GM13977 (cell line): ENCODE measurements at regions not wholly inside any gene's neighbourhood (a gene's known extent, or its start where the extent isn't known, plus 50 kb on each side); places are given as distances from the start of the nearest gene placed in this dataset.

Experiments
- DNase-seq: peaks from one replicate; pipeline ENCODE4 v3.0.0; 2012; ENCODE audit warnings: low spot score
- CTCF ChIP-seq: IDR thresholded peaks from 2 replicates; pipeline ENCODE4 v1.5.1; 2012; ENCODE audit warnings: mild to moderate bottlenecking, control low read depth; ENCODE audit not compliant: insufficient read depth; ENCODE audit errors: extremely low read depth, missing control alignments
- in situ Hi-C: fragments of 300-500 bp; cut with MboI; formaldehyde crosslinking; loops from one replicate; pipeline ENCODE4 v1.12.0; 2022; ENCODE audit warnings: low sequenced_read_pairs, low pct_unique_long_range_greater_than_20kb, mixed read lengths, inconsistent platforms; ENCODE audit not compliant: unreplicated experiment

GRCh38 chr4:23114538-23114937, 421.8 kb downstream of the GBA3 start:
- TF ChIP-seq CTCF = no peak
- in situ Hi-C loops = no loop called here
- DNase-seq = no peak

GRCh38 chr4:23113104-23113503, 420.4 kb downstream of the GBA3 start:
- no peak for TF ChIP-seq CTCF
- in situ Hi-C loops = no loop called here
- DNase-seq = no peak

- DNase-seq = no peak
- TF ChIP-seq CTCF = no peak
- in situ Hi-C loops = no loop called here
Measured at GRCh38 chr4:23106516-23106915, 413.8 kb downstream of the GBA3 start.

GRCh38 chr4:23105759-23106370, 413.1 kb downstream of the GBA3 start:
- TF ChIP-seq CTCF = no peak
- in situ Hi-C loops = no loop called here
- no peak for DNase-seq

- in situ Hi-C loops = no loop called here
- no peak for TF ChIP-seq CTCF
- DNase-seq = no peak
Measured at GRCh38 chr4:23097251-23097650, 404.5 kb downstream of the GBA3 start.

- in situ Hi-C loops = no loop called here
- no peak for TF ChIP-seq CTCF
- no peak for DNase-seq
Measured at GRCh38 chr4:23091711-23092110, 399.0 kb downstream of the GBA3 start.

- TF ChIP-seq CTCF = no peak
- in situ Hi-C loops = no loop called here
- DNase-seq = no peak
Measured at GRCh38 chr4:23085249-23085568, 392.5 kb downstream of the GBA3 start.
